ENCODE measurements at regions not wholly inside any gene's neighbourhood (a gene's known extent, or its start where the extent isn't known, plus 50 kb on each side); places are given as distances from the start of the nearest gene placed in this dataset.
"Not testable (repeated sequence)": the region's sequence is repeated elsewhere in the genome, so short reads cannot be mapped to it uniquely, and the experiment has no call there.

DNA sequence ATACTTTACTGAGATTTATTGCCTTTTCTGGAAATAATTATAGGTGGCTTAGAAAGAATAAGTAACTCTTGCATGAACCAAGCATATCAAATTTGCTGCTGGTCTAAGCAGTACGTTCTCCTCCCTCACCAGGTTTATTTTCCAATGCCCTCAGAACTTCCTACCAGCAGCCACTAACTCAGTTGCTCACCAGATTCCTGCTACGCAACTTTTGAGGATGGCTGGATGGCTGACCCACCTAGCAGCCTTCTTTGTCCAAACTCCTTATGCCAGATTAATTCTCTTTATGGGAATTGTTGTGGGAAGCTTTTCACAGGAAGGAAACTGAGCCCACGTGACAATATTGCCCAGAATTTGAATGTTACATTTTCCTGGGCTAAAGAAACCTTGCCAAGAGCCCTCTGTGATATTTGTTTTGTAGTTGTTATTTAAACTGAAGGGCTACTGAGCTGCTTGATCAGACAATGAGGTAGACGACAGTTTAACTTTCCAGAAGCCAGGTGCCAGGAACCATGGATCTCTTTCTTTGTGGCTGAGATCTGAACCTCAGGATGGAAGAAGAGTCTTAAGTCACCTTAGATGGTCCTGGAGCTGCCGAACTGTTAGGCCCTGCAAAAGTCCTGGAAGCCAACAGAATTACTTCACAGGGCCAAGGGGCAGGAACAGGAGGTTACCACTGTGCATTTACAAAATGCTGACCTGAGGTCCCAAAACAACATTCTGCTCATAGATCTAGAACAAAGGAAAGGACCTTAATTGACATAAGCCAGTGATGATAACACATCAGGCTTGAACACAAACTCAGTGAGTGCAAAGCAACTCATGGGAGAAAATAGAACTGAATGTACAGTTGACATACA, 85.5 kb upstream of the ATP1A1 start:
- no peak for ATAC-seq
- DNase-seq (ENCODE audit: low spot score), result no peak
- intact Hi-C loops (cut with DNase I), result no loop called here

DNA sequence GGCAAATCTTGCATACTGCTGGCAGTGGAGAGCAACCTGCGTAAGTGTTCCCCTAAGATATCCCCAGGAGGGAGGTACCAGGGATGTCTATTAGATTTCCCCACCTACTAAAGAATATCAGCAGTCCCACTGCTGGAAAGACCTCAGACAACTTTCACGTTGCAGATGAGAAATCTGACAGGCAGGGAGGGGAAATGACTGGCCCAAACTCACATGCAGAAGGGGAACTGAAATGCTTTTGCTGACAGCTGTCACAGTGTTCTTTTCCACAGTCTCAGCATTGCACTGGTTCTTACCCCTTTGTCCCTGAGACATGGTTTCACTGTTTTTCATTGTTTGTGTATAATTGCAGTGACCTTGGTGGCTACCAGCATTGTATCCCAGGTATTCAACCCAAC, 84.8 kb upstream of the ATP1A1 start:
- intact Hi-C loops (cut with DNase I), result no loop called here
- no peak for DNase-seq (ENCODE audit: low spot score)
- ATAC-seq, result no peak

GRCh38 chr1:116289193-116289592, 83.9 kb upstream of the ATP1A1 start:
- ATAC-seq (no peak), DNase-seq (ENCODE audit: low spot score) (no peak)
- intact Hi-C loops (cut with DNase I), result no loop called here

DNA sequence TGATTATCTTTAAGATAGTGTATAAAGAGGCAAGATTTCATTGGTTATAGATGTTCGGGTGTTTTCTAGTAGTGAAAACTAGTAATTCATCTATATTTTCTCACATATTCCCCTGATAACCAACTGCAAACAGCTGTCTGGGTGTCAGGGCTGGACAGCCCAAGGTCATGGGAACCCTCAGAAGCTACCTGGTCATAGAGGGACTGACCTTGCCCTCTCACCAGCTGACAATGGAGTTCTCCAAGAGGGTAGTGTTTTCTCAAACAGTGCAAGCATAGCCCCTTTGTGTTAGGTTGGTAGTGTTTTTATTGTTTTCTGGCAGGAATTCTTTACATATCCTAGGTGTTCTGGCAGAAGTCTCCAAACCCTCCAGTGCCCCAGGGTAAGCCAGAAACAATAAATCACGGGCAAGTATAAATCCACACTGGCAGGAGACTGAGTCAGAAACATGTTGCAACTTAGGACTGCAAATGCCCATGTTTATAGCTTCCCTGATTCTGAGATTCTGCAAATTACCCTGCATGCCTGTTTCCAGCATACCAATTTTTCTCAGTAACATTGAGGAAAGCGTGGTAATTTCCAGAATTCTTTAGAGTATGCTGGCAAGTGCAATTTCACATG, 82.8 kb upstream of the ATP1A1 start:
- ATAC-seq, result no peak
- intact Hi-C loops (cut with DNase I), result no loop called here

GRCh38 chr1:116291024-116291423, 82.0 kb upstream of the ATP1A1 start:
- ATAC-seq (no peak), DNase-seq (ENCODE audit: low spot score) (no peak)
- intact Hi-C loops (cut with DNase I), result no loop called here

More for the DNA sequence above, 82.8 kb upstream of the ATP1A1 start:
- DNase-seq (ENCODE audit: low spot score), result no peak

GRCh38 chr1:116292929-116293725, 79.9 kb upstream of the ATP1A1 start:
- DNase-seq (ENCODE audit: low spot score) (no peak), ATAC-seq (no peak)
- intact Hi-C loops (cut with DNase I), result no loop called here

- intact Hi-C loops (cut with DNase I), result no loop called here
- DNase-seq (ENCODE audit: low spot score) (no peak), ATAC-seq (no peak)
Measured at GRCh38 chr1:116297495-116298212, 75.4 kb upstream of the ATP1A1 start.

- intact Hi-C loops (cut with DNase I); ATAC-seq; DNase-seq (ENCODE audit: low spot score): not testable (repeated sequence)
Measured at GRCh38 chr1:116298213-116298579, 74.8 kb upstream of the ATP1A1 start.

GRCh38 chr1:116298746-116299145, 74.3 kb upstream of the ATP1A1 start:
- intact Hi-C loops (cut with DNase I), result no loop called here
- no peak for DNase-seq (ENCODE audit: low spot score)

DNA sequence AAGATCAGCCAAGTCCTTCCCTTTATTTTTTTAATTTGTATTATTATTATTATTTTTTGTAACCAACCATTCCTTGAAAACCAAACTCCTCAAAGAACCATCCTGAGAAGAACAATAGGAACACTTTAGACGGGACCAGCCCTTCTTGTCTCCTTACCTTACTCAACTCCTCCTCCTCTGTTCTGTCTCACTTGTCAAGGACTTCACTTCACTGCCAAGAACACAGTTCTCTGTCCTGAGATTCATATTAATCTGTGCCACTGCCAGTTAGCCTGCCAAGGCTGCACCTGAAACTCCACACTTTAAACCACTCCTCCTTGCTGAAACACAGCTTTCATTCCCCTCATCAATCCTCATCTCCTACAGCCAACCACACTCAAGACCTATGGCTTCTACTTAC, 73.8 kb upstream of the ATP1A1 start:
- ATAC-seq (no peak), DNase-seq (ENCODE audit: low spot score) (no peak)
- intact Hi-C loops (cut with DNase I), result no loop called here

More at GRCh38 chr1:116298746-116299145, 74.3 kb upstream of the ATP1A1 start:
- no peak for ATAC-seq

GRCh38 chr1:116302281-116302680, 70.8 kb upstream of the ATP1A1 start:
- intact Hi-C loops (cut with DNase I), result no loop called here
- DNase-seq (ENCODE audit: low spot score), result no peak
- ATAC-seq, result no peak

GRCh38 chr1:116306102-116306501, 66.9 kb upstream of the ATP1A1 start:
- no peak for ATAC-seq
- intact Hi-C loops (cut with DNase I), result no loop called here

GRCh38 chr1:116306840-116307442, 66.1 kb upstream of the ATP1A1 start:
- ATAC-seq (no peak), DNase-seq (ENCODE audit: low spot score) (no peak)
- intact Hi-C loops (cut with DNase I), result no loop called here

More at GRCh38 chr1:116306102-116306501, 66.9 kb upstream of the ATP1A1 start:
- DNase-seq (ENCODE audit: low spot score), result no peak

GRCh38 chr1:116308276-116308675, 64.8 kb upstream of the ATP1A1 start:
- intact Hi-C loops (cut with DNase I), result no loop called here
- DNase-seq (ENCODE audit: low spot score) (no peak), ATAC-seq (no peak)

DNA sequence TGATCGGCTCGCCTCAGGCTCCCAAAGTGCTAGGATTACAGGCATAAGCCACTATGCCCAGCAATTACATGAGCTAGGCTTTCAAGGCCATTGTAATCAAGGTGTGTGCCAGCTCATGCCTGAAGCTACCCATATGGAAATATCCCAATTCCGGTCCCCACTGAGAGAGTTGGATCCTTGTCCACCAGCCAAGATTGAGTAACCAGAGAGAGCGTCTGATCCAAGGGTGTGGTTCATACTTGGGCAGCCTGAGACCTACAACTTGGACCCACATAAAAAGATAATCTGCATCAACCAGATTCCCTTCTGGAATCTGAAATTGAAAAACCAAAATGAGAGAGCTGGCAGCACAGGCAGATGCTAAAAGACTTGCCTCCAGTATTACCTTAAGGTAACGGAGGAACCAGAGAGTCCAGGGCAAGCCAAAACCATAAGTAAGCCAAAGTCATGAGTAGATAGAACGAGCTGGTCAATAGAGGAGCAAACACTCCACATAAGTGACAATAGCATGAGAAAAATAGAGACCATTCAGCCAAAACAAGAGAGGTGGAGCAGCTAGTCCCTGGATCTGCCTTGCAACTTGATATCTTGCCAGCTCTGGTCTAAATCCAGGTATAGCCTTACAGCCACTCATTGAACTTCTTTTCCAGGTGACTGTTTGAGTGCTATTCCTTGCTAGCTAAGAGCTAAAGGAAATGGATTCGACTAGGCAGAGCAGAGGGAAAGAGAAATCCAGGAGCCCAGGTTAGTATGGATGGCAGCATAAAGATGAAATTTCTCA, 63.8 kb upstream of the ATP1A1 start:
- ATAC-seq (no peak), DNase-seq (ENCODE audit: low spot score) (no peak)
- intact Hi-C loops (cut with DNase I), result no loop called here

DNA sequence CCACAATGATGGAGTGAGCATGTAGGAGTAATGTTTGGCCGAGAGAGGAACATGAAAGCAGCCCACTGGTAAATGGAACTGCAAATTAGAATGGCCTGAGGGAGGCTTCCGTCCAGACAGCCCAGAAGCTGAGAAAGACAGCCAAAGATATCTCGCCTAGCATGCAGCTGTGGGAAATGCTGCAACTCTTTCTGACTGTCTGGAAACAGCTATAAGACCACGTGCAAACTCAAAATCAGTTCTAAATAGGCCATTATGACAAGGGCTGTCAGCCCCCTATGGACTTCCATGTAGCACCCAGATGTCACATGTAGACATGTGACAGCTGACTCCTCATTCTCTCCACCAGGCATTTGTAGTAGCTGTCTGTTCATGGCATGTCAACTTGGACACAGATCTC, 62.9 kb upstream of the ATP1A1 start:
- DNase-seq (ENCODE audit: low spot score) (no peak), ATAC-seq (no peak)
- intact Hi-C loops (cut with DNase I), result no loop called here

GRCh38 chr1:116311193-116311592, 61.9 kb upstream of the ATP1A1 start:
- intact Hi-C loops (cut with DNase I), result no loop called here
- DNase-seq (ENCODE audit: low spot score) (no peak), ATAC-seq (no peak)

All from sciatic nerve (tissue), 2 donors.